Type B pancreatic cell (in vitro differentiated cells): ENCODE measurements at regions not wholly inside any gene's neighbourhood (a gene's known extent, or its start where the extent isn't known, plus 50 kb on each side); places are given as distances from the start of the nearest gene placed in this dataset.

ENCODE experiments used
- DNase-seq: peaks from one replicate; pipeline ENCODE4 v3.0.0; 2021; ENCODE audit warnings: mixed read lengths; ENCODE audit not compliant: unreplicated experiment; ENCODE audit errors: extremely low spot score
- H3K27ac Mint-ChIP-seq: 2 replicates; pipeline ENCODE4 v1.8.0; 2021; ENCODE audit warnings: mild to moderate bottlenecking, mixed read lengths
- H3K27me3 Mint-ChIP-seq: 2 replicates; pipeline ENCODE4 v1.8.0; 2021; ENCODE audit warnings: mixed read lengths
- H3K36me3 Mint-ChIP-seq: 2 replicates; pipeline ENCODE4 v1.8.0; 2021; ENCODE audit warnings: mixed read lengths
- H3K4me1 Mint-ChIP-seq: one replicate; pipeline ENCODE4 v1.8.0; 2021; ENCODE audit warnings: mixed read lengths; ENCODE audit not compliant: unreplicated experiment
- H3K4me3 Mint-ChIP-seq: 2 replicates; pipeline ENCODE4 v1.8.0; 2021; ENCODE audit warnings: mild to moderate bottlenecking, mixed read lengths
- H3K9me3 Mint-ChIP-seq: 2 replicates; pipeline ENCODE4 v1.8.0; 2021; ENCODE audit warnings: mixed read lengths
- TF ChIP-seq, protein P1 (sequence below): fragments of 200-600 bp; sonication (generic); conservative IDR thresholded peaks from 2 replicates; pipeline ENCODE4 v1.5.0; 2021; ENCODE audit warnings: antibody characterized with exemption, mild to moderate bottlenecking

DNA sequence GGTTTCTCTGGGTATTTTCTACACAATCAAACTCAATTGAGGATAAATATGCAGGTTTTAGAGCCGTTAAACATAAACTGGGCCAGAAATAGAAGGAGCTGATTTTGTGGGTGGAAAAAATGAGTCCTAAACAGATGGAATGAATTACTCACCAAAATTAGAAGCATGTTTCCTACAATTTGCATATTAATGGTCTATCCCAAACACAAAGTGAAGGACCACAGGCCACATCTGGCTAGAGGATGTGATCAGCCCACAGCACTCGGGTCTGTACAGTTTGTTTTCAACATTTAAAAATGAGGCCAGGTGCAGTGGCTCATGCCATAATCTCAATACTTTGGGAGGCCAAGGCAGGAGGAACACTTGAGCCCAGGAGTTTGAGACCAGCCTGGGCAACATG, 296.3 kb downstream of the PREX1 start:
- peaks cover under 1% of the 10 kb centered on the region for H3K4me1 Mint-ChIP-seq
- no peaks in the 10 kb centered on the region for H3K9me3 Mint-ChIP-seq
- H3K36me3 Mint-ChIP-seq, result no peaks in the 10 kb centered on the region
- H3K27me3 Mint-ChIP-seq, result peaks cover 11% of the 10 kb centered on the region
- no peak overlapping the region for H3K4me3 Mint-ChIP-seq
- DNase-seq, result no peak
- no peak overlapping the region for H3K27ac Mint-ChIP-seq
- TF ChIP-seq, protein P1, sequence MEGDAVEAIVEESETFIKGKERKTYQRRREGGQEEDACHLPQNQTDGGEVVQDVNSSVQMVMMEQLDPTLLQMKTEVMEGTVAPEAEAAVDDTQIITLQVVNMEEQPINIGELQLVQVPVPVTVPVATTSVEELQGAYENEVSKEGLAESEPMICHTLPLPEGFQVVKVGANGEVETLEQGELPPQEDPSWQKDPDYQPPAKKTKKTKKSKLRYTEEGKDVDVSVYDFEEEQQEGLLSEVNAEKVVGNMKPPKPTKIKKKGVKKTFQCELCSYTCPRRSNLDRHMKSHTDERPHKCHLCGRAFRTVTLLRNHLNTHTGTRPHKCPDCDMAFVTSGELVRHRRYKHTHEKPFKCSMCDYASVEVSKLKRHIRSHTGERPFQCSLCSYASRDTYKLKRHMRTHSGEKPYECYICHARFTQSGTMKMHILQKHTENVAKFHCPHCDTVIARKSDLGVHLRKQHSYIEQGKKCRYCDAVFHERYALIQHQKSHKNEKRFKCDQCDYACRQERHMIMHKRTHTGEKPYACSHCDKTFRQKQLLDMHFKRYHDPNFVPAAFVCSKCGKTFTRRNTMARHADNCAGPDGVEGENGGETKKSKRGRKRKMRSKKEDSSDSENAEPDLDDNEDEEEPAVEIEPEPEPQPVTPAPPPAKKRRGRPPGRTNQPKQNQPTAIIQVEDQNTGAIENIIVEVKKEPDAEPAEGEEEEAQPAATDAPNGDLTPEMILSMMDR, result no peak

DNA sequence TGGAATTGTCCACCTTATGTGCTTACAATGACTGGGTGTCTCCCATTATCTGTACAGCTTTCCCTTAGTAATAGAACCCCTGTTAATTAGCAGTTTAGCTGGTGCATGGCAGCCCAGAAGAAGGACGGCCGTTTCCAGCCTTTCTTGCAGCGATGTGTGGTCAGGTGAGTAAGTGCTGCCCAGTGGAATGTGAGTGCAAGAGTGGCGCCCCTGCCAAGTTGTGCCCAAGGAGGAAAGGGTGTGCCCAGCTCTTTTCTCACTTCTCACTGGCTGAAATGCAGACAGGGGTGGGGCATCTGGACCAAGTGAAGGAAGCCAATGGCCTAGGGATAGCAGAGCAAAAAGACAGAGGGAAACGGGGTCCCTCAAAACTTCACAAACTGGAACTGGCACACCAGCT, 296.8 kb downstream of the PREX1 start:
- TF ChIP-seq, protein P1, result no peak
- DNase-seq, result no peak
- H3K4me3 Mint-ChIP-seq, result no peak overlapping the region
- no peaks in the 10 kb centered on the region for H3K4me1 Mint-ChIP-seq
- no peaks in the 10 kb centered on the region for H3K36me3 Mint-ChIP-seq
- no peaks in the 10 kb centered on the region for H3K9me3 Mint-ChIP-seq
- peaks cover 11% of the 10 kb centered on the region for H3K27me3 Mint-ChIP-seq
- no peak overlapping the region for H3K27ac Mint-ChIP-seq

DNA sequence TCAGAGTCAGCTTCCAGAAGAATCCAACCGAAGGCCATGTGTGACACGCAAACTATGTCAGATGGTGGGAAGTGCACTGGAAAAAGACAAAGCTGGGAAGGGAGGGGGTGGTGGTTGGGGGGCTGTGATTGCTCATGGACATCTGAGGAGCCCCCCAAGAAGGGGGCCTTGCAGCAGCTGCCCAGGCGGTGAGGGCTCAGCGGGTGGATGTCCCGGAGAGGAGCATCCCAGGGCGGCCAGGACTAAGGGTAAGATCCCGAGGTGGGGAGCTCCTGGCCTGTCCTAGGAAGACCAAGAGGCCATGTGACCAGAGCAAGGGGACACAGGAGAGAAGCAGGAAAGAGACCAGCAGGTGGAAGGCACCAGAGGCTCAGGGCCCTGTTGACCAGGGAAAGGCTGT, 299.5 kb downstream of the PREX1 start:
- DNase-seq, result no peak
- TF ChIP-seq, protein P1, result no peak
- Mint-ChIP-seq H3K27me3 (peaks cover 8% of the 10 kb centered on the region), H3K4me1 (no peaks in the 10 kb centered on the region), H3K9me3 (no peaks in the 10 kb centered on the region), H3K4me3 (no peak overlapping the region), H3K27ac (no peak overlapping the region), H3K36me3 (no peaks in the 10 kb centered on the region)

DNA sequence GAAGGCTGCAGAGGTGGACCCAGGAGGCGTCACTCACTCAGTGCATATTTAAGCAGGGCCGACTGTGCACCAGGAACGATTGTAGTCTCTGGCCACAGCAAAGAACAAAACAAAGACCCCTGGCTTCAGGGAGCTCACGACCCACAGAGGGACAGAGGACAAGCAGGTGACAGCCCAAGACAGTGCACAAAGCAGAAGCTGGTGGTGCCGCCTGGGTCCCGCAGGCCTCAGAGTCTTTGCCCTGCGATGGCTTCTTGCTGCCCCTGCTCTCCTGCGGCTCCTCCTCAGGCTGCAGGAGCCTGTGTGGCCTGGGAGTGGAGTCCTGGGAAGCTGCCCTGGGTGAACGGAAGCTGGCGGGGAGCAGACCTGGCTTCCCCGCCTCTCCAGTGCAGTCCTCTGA, 300.0 kb downstream of the PREX1 start:
- Mint-ChIP-seq H3K27ac (no peak overlapping the region), H3K4me1 (no peaks in the 10 kb centered on the region), H3K27me3 (peaks cover 11% of the 10 kb centered on the region), H3K36me3 (no peaks in the 10 kb centered on the region), H3K4me3 (no peak overlapping the region), H3K9me3 (peaks cover 5% of the 10 kb centered on the region)
- DNase-seq, result no peak
- TF ChIP-seq, protein P1, result no peak

DNA sequence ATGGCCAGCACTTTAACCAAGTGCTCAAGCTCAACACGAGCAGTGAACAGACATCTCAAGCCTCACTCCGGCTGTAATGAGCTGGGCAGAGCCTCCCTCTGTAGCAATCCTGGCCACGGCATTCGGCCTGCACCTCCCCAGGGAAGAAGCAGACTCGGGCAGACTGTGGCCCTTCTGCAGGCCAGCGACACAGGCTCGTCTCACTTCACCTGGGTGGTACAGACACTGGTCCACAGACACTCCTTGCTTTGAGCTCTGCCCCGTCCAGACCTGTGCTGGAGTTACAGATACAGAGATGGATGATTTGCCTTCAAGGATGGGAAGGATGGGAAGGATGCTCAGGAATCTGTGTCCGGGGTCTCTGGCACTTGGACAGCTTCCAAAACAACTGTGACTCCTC, 300.9 kb downstream of the PREX1 start:
- no peaks in the 10 kb centered on the region for H3K4me1 Mint-ChIP-seq
- DNase-seq, result no peak
- TF ChIP-seq, protein P1, result no peak
- H3K27ac Mint-ChIP-seq, result no peak overlapping the region
- peaks cover 11% of the 10 kb centered on the region for H3K27me3 Mint-ChIP-seq
- H3K4me3 Mint-ChIP-seq, result no peak overlapping the region
- H3K9me3 Mint-ChIP-seq, result peaks cover 5% of the 10 kb centered on the region
- H3K36me3 Mint-ChIP-seq, result no peaks in the 10 kb centered on the region

DNA sequence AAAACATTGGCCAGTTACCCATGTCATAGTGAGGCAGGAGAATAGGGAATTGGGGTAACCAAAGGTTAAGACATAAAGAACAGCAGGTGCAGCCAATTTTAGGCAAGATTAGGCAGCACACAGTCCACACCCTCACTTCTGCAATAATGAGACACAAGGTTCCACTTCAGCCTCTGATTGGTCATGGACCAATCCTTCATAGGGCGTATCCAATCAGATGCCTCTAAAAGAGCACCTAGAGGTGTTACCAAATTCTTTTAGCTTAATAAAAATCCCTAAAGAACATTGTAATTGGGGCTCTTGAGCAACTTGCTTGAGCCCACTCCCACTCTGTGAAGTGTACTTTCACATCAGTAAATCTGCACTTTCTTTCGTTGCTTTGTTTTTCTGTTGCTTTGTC, 302.4 kb downstream of the PREX1 start:
- peaks cover 11% of the 10 kb centered on the region for H3K27me3 Mint-ChIP-seq
- H3K4me1 Mint-ChIP-seq, result no peaks in the 10 kb centered on the region
- TF ChIP-seq, protein P1, result no peak
- DNase-seq, result no peak
- H3K4me3 Mint-ChIP-seq, result no peak overlapping the region
- peaks cover 5% of the 10 kb centered on the region for H3K9me3 Mint-ChIP-seq
- H3K27ac Mint-ChIP-seq, result no peak overlapping the region
- no peaks in the 10 kb centered on the region for H3K36me3 Mint-ChIP-seq
